ENCODE measurements at regions not wholly inside any gene's neighbourhood (a gene's known extent, or its start where the extent isn't known, plus 50 kb on each side); places are given as distances from the start of the nearest gene placed in this dataset.

- TF ChIP-seq POLR2A (IDR thresholded peaks at IDR 0.05; ENCODE audit: extremely low read depth, insufficient read length) = no peak
- TF ChIP-seq, protein P1, sequence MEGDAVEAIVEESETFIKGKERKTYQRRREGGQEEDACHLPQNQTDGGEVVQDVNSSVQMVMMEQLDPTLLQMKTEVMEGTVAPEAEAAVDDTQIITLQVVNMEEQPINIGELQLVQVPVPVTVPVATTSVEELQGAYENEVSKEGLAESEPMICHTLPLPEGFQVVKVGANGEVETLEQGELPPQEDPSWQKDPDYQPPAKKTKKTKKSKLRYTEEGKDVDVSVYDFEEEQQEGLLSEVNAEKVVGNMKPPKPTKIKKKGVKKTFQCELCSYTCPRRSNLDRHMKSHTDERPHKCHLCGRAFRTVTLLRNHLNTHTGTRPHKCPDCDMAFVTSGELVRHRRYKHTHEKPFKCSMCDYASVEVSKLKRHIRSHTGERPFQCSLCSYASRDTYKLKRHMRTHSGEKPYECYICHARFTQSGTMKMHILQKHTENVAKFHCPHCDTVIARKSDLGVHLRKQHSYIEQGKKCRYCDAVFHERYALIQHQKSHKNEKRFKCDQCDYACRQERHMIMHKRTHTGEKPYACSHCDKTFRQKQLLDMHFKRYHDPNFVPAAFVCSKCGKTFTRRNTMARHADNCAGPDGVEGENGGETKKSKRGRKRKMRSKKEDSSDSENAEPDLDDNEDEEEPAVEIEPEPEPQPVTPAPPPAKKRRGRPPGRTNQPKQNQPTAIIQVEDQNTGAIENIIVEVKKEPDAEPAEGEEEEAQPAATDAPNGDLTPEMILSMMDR (IDR thresholded peaks at IDR 0.05; ENCODE audit: low read depth, low read length) = no peak
- TF ChIP-seq, protein P2, sequence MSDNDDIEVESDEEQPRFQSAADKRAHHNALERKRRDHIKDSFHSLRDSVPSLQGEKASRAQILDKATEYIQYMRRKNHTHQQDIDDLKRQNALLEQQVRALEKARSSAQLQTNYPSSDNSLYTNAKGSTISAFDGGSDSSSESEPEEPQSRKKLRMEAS (IDR thresholded peaks at IDR 0.05; ENCODE audit: low read depth, low read length) = no peak
Measured at GRCh38 chr3:159245871-159246270, 444.0 kb downstream of the MFSD1 start.

Data from NB4 (cell line).